K562 (cell line): ENCODE measurements at regions not wholly inside any gene's neighbourhood (a gene's known extent, or its start where the extent isn't known, plus 50 kb on each side); places are given as distances from the start of the nearest gene placed in this dataset.

Experiments
- BHLHE40 ChIP-seq: IDR thresholded peaks from 2 replicates; pipeline ENCODE4 v1.6.1; 2011; ENCODE audit warnings: low read length, improper control_type of control experiment
- BRF1 ChIP-seq: IDR thresholded peaks from 3 replicates; pipeline ENCODE4 v1.6.1; 2011; ENCODE audit warnings: borderline replicate concordance, mild to moderate bottlenecking; ENCODE audit not compliant: insufficient read length; ENCODE audit errors: extremely low read depth
- DDX20 ChIP-seq: fragments of 450-650 bp; IDR thresholded peaks from 2 replicates; pipeline ENCODE4 v1.6.1; 2016; ENCODE audit warnings: missing genetic modification characterization, low read depth, mild to moderate bottlenecking, missing compliant biosample characterization, moderate library complexity
- FOXA1 ChIP-seq: fragments of 450-650 bp; IDR thresholded peaks from 2 replicates; pipeline ENCODE4 v1.6.1; 2016; ENCODE audit warnings: mild to moderate bottlenecking, borderline replicate concordance
- FUS ChIP-seq: fragments of 200-400 bp; formaldehyde crosslinking; optimal IDR thresholded peaks from 2 replicates; pipeline ENCODE3; 2017; ENCODE audit warnings: low read depth, low read length
- HDAC6 ChIP-seq: IDR thresholded peaks from 2 replicates; pipeline ENCODE4 v1.6.1; 2012; ENCODE audit warnings: low read depth, mild to moderate bottlenecking, control low read depth, inconsistent platforms, low read length, moderate library complexity
- HNRNPK ChIP-seq: fragments of 200-400 bp; formaldehyde crosslinking; IDR thresholded peaks from one replicate; pipeline ENCODE4 v1.6.1; 2018; ENCODE audit warnings: mild to moderate bottlenecking, low read depth, low read length; ENCODE audit not compliant: poor library complexity, severe bottlenecking
- MCM3 ChIP-seq: fragments of 450-650 bp; IDR thresholded peaks from 2 replicates; pipeline ENCODE4 v1.6.1; 2016
- NFATC3 ChIP-seq: fragments of 450-650 bp; IDR thresholded peaks from 2 replicates; pipeline ENCODE4 v1.6.1; 2017; ENCODE audit warnings: mild to moderate bottlenecking
- PML ChIP-seq: IDR thresholded peaks from 2 replicates; pipeline ENCODE4 v1.6.1; 2012; ENCODE audit warnings: low read length, inconsistent platforms
- POLR2H ChIP-seq: IDR thresholded peaks from 2 replicates; pipeline ENCODE4 v1.6.1; 2016; ENCODE audit warnings: missing genetic modification characterization, low read depth, mild to moderate bottlenecking, control low read depth, missing compliant biosample characterization, moderate library complexity
- RAD51 ChIP-seq: fragments of 450-650 bp; IDR thresholded peaks from 2 replicates; pipeline ENCODE4 v1.7.1; 2016; ENCODE audit warnings: low read depth, mild to moderate bottlenecking, borderline replicate concordance
- STAT5A ChIP-seq: IDR thresholded peaks from 2 replicates; pipeline ENCODE4 v1.6.1; 2012; ENCODE audit warnings: low read length, inconsistent platforms, borderline replicate concordance
- TF ChIP-seq, protein P1 (sequence below): sonication (generic); formaldehyde crosslinking; IDR thresholded peaks from 2 replicates; pipeline ENCODE4 v1.8.0; 2022; ENCODE audit warnings: missing genetic modification reagents, mild to moderate bottlenecking, moderate library complexity, borderline replicate concordance
- TF ChIP-seq, protein P2 (sequence below), 2 experiments: fragments of 450-650 bp in 1 of 2; sonication (generic) in 1 of 2; formaldehyde crosslinking in 1 of 2; IDR thresholded peaks in 1 of 2; conservative IDR thresholded peaks in 1 of 2; 2 replicates each; pipeline versions ENCODE4 v1.6.1 to v1.8.1; 2016 to 2023; ENCODE audit warnings: mild to moderate bottlenecking in 2 of 2, moderate library complexity in 2 of 2, inconsistent platforms in 1 of 2, missing genetic modification reagents in 1 of 2
- TF ChIP-seq, protein P3 (sequence below), 2 experiments: fragments of 250-450 bp in 1 of 2; fragments of 450-650 bp in 1 of 2; sonication (Bioruptor Pico) in 1 of 2; IDR thresholded peaks; 2 replicates each; pipeline versions ENCODE4 v1.6.1 to v1.8.0; 2016 to 2021; ENCODE audit warnings: mild to moderate bottlenecking in 2 of 2, moderate library complexity in 2 of 2, missing compliant biosample characterization in 1 of 2, missing genetic modification characterization in 1 of 2
- TF ChIP-seq, protein P4 (sequence below): fragments of 450-650 bp; formaldehyde crosslinking; IDR thresholded peaks from 2 replicates; pipeline ENCODE4 v1.4.0; 2020; ENCODE audit warnings: mild to moderate bottlenecking, moderate library complexity
- TF ChIP-seq, protein P5 (sequence below): fragments of 250-450 bp; sonication (Bioruptor Pico); IDR thresholded peaks from 2 replicates; pipeline ENCODE4 v1.5.0; 2022; ENCODE audit warnings: mild to moderate bottlenecking
- TF ChIP-seq, protein P6 (sequence below): fragments of 450-650 bp; formaldehyde crosslinking; IDR thresholded peaks from 2 replicates; pipeline ENCODE4 v1.4.0; 2022; ENCODE audit warnings: missing genetic modification characterization

DNA sequence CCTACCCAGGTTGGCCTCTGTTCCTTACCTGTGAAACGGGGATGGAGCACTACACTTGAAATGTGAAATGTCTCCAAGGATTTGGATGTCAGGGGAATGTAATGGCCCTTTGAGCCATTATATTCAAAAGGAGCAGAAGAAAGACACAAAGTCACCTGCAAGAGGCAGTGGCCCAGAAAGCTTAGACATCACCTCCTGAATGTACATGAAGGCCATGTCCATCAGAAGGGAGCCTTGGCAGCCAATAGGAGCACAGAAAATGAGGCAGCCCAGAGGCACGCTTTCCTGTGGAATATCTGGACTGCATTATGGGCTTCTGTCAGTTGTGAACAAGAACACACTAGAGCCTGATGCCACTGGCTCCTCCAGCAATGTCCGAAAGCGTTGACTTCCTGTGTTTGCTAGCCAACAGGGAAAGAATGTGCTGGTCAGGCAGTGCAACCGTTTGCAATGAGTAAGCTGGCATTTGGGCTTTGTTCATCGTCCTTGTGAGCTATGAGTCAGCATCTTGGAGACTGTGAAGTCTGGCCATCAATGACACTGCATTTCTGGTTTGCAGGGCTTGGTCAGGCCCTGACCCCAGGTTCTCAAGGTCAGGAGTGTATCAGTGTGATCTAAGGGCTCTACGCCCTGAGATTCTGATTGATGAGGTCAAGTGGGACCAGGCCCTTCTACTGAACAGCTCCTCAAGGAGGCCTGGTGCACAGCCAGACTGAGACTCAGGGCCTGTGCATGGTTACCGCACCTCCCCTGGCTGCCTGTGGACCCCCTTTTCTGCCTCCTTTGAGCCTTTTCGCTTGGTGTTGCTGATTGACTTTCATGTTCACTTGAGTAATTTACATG lies 222.4 kb downstream of the RPS24 start (continued):
- TF ChIP-seq, protein P1, sequence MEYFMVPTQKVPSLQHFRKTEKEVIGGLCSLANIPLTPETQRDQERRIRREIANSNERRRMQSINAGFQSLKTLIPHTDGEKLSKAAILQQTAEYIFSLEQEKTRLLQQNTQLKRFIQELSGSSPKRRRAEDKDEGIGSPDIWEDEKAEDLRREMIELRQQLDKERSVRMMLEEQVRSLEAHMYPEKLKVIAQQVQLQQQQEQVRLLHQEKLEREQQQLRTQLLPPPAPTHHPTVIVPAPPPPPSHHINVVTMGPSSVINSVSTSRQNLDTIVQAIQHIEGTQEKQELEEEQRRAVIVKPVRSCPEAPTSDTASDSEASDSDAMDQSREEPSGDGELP (CRISPR knock-in tag): peak; percentile 43; the same call in 1 of the 2 replicates
- TF ChIP-seq MCM3 (no peak), FOXA1 (no peak), FUS (no peak), STAT5A (no peak; the same call in 1 of the 2 replicates), PML (peak; percentile 12; the same call in 1 of the 2 replicates), DDX20 (tag) (peak; percentile 71; the same call in 1 of the 2 replicates), RAD51 (no peak), POLR2H (tag) (no peak), BRF1 (no peak), HNRNPK (no peak), NFATC3 (no peak), HDAC6 (no peak), BHLHE40 (peak; percentile 27)
- TF ChIP-seq, protein P2, sequence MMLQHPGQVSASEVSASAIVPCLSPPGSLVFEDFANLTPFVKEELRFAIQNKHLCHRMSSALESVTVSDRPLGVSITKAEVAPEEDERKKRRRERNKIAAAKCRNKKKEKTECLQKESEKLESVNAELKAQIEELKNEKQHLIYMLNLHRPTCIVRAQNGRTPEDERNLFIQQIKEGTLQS (IDR thresholded peaks at IDR 0.05): peak; percentile 97
- TF ChIP-seq, protein P2 (CRISPR knock-in tag; conservative IDR thresholded peaks at IDR 0.05): peak; percentile 76; the same call in 1 of the 2 replicates
- TF ChIP-seq, protein P3, sequence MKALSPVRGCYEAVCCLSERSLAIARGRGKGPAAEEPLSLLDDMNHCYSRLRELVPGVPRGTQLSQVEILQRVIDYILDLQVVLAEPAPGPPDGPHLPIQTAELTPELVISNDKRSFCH (CRISPR knock-in tag; IDR thresholded peaks at IDR 0.05): no peak
- TF ChIP-seq, protein P3 (tag; IDR thresholded peaks at IDR 0.05): no peak
- TF ChIP-seq, protein P4, sequence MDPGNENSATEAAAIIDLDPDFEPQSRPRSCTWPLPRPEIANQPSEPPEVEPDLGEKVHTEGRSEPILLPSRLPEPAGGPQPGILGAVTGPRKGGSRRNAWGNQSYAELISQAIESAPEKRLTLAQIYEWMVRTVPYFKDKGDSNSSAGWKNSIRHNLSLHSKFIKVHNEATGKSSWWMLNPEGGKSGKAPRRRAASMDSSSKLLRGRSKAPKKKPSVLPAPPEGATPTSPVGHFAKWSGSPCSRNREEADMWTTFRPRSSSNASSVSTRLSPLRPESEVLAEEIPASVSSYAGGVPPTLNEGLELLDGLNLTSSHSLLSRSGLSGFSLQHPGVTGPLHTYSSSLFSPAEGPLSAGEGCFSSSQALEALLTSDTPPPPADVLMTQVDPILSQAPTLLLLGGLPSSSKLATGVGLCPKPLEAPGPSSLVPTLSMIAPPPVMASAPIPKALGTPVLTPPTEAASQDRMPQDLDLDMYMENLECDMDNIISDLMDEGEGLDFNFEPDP (CRISPR knock-in tag): no peak
- TF ChIP-seq, protein P5, sequence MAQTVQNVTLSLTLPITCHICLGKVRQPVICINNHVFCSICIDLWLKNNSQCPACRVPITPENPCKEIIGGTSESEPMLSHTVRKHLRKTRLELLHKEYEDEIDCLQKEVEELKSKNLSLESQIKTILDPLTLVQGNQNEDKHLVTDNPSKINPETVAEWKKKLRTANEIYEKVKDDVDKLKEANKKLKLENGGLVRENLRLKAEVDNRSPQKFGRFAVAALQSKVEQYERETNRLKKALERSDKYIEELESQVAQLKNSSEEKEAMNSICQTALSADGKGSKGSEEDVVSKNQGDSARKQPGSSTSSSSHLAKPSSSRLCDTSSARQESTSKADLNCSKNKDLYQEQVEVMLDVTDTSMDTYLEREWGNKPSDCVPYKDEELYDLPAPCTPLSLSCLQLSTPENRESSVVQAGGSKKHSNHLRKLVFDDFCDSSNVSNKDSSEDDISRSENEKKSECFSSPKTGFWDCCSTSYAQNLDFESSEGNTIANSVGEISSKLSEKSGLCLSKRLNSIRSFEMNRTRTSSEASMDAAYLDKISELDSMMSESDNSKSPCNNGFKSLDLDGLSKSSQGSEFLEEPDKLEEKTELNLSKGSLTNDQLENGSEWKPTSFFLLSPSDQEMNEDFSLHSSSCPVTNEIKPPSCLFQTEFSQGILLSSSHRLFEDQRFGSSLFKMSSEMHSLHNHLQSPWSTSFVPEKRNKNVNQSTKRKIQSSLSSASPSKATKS (CRISPR knock-in tag): no peak
- TF ChIP-seq, protein P6, sequence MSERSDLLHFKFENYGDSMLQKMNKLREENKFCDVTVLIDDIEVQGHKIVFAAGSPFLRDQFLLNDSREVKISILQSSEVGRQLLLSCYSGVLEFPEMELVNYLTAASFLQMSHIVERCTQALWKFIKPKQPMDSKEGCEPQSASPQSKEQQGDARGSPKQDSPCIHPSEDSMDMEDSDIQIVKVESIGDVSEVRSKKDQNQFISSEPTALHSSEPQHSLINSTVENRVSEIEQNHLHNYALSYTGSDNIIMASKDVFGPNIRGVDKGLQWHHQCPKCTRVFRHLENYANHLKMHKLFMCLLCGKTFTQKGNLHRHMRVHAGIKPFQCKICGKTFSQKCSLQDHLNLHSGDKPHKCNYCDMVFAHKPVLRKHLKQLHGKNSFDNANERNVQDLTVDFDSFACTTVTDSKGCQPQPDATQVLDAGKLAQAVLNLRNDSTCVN (CRISPR knock-in tag): no peak
